Ovary (tissue), 7 donors: ENCODE measurements at regions not wholly inside any gene's neighbourhood (a gene's known extent, or its start where the extent isn't known, plus 50 kb on each side); places are given as distances from the start of the nearest gene placed in this dataset.
A peak's percentile ranks its signal among the peaks of the same experiment; 100 is the strongest.

Experiments used
- DNase-seq, 5 donors: peaks; one replicate each; pipeline ENCODE4 v3.0.0-alpha.2; 2019 to 2020
- H3K27ac ChIP-seq, 2 donors: fragments of 200-600 bp; one replicate each; pipeline versions ENCODE4 v1.5.1 to v1.8.0; 2019 to 2022
- H3K27me3 ChIP-seq: fragments of 200-600 bp; one replicate; pipeline ENCODE4 v1.8.0; 2022
- H3K36me3 ChIP-seq: fragments of 200-600 bp; sonication (generic); one replicate; pipeline ENCODE4 v1.5.1; 2019
- H3K4me1 ChIP-seq: one replicate; pipeline ENCODE4 v1.8.1; 2013; ENCODE audit warnings: mild to moderate bottlenecking, moderate library complexity; ENCODE audit not compliant: insufficient read depth
- H3K4me3 ChIP-seq: fragments of 200-600 bp; sonication (generic); one replicate; pipeline ENCODE4 v1.5.1; 2017
- H3K9me3 ChIP-seq, 2 donors: fragments of 200-600 bp in 1 of 2; sonication (generic) in 1 of 2; one replicate each; pipeline versions ENCODE4 v1.5.1 to v1.8.1; 2013 to 2019; ENCODE audit warnings: mild to moderate bottlenecking in 1 of 2, moderate library complexity in 1 of 2
- CTCF ChIP-seq, 3 donors: fragments of 450-650 bp in 2 of 3; fragments of 200-600 bp in 1 of 3; IDR thresholded peaks; one replicate each; pipeline versions ENCODE4 v1.5.1 to v1.8.0; 2016 to 2022; ENCODE audit warnings: antibody characterized with exemption in 3 of 3, mild to moderate bottlenecking in 1 of 3
- EP300 ChIP-seq: sonication (generic); formaldehyde crosslinking; IDR thresholded peaks from one replicate; pipeline ENCODE4 v1.6.1; 2017; ENCODE audit warnings: antibody characterized with exemption
- POLR2A ChIP-seq: fragments of 450-650 bp; IDR thresholded peaks from one replicate; pipeline ENCODE4 v1.6.1; 2017; ENCODE audit warnings: antibody characterized with exemption, mild to moderate bottlenecking, moderate library complexity
- WGBS, 3 donors: extraction: QIAGEN DNeasy Blood & Tissue Kit in 1 of 3; methylation state at CpG; one replicate each; pipeline versions ENCODE4 v1.1.5 to v1.1.7; 2013 to 2017; 5-methylcytosine and 5-hydroxymethylcytosine counted together
- intact Hi-C, 4 donors: fragments of 100-400 bp; cut with DNase I; formaldehyde crosslinking; loops; one replicate each; pipeline versions ENCODE4 v1.11.0 to v1.15.1; 2022 to 2023
- donor health status: DM: no; HTN: no; CAD: no; lungs with moderate emphysema.
- donor health status: DM: no; HTN: no; CAD: no.
- donor health status: Bipolar disorder and iron deficiency.
- donor health status: DM: no; HTN: no; CAD: no.
- donor health status: DM: yes; HTN: yes; CAD: no.

- Histone ChIP-seq H3K4me3 (no peak overlapping the region), H3K36me3 (no peaks in the 10 kb centered on the region), H3K27ac (peak overlapping the region in 1 of 2 donors; percentile 41), H3K4me1 (peaks cover 2% of the 10 kb centered on the region), H3K27me3 (no peaks in the 10 kb centered on the region), H3K9me3 (no peaks in the 10 kb centered on the region)
- intact Hi-C loops, result loop anchor here (2.0 to 10.0 kb wide), 4 partner anchors 252 to 259 kb away; partner anchors contain the start of gene MEIS1 (in 1 of the 4)
- TF ChIP-seq EP300 (no peak), POLR2A (no peak), CTCF (IDR thresholded peaks at IDR 0.05) (no peak)
- 40 to 68% (median 67%) methylated on average over 7 of the region's 7 CpGs for WGBS, 3 donors
- no peak for DNase-seq
Observed at GRCh38 chr2:66696374-66696773, 261.4 kb downstream of the MEIS1 start.

- Histone ChIP-seq H3K4me3 (no peak overlapping the region), H3K27me3 (no peaks in the 10 kb centered on the region), H3K36me3 (no peaks in the 10 kb centered on the region), H3K9me3 (no peaks in the 10 kb centered on the region), H3K4me1 (peaks cover 4% of the 10 kb centered on the region), H3K27ac (peak overlapping the region in 1 of 2 donors; percentile 0)
- no peak for DNase-seq
- intact Hi-C loops, result loop anchor here (2.0 to 10.0 kb wide), 4 partner anchors 252 to 260 kb away; partner anchors contain the start of gene MEIS1 (in 1 of the 4)
- TF ChIP-seq CTCF (IDR thresholded peaks at IDR 0.05), result no peak
- no peak for TF ChIP-seq EP300
- TF ChIP-seq POLR2A, result no peak
- 25 to 40% (median 40%) methylated on average over 4 of the region's 4 CpGs for WGBS, 3 donors
Observed at GRCh38 chr2:66696886-66697285, 262.0 kb downstream of the MEIS1 start.

- Histone ChIP-seq H3K4me3 (peak overlapping the region; percentile 9), H3K9me3 (no peaks in the 10 kb centered on the region), H3K27ac (peak overlapping the region in 1 of 2 donors; percentile 0), H3K27me3 (no peaks in the 10 kb centered on the region), H3K36me3 (no peaks in the 10 kb centered on the region), H3K4me1 (peaks cover 4% of the 10 kb centered on the region)
- WGBS, 3 donors, result 20 to 53% (median 45%) methylated on average over 4 of the region's 4 CpGs
- intact Hi-C loops, result loop anchor here (2.0 to 10.0 kb wide), 4 partner anchors 253 to 260 kb away; partner anchors contain the start of gene MEIS1 (in 1 of the 4)
- TF ChIP-seq EP300, result no peak
- TF ChIP-seq POLR2A, result no peak
- TF ChIP-seq CTCF (IDR thresholded peaks at IDR 0.05), result no peak
- DNase-seq, result no peak
Observed at GRCh38 chr2:66697366-66697765, 262.4 kb downstream of the MEIS1 start.

- intact Hi-C loops, result loop anchor here in 3 of 4 donors (5.0 to 10.0 kb wide), 3 partner anchors 253 to 261 kb away; partner anchors contain the start of gene MEIS1 (in 1 of the 3)
- DNase-seq, result no peak
- no peaks in the 10 kb centered on the region for H3K27me3 ChIP-seq
- peak overlapping the region in 1 of 2 donors; percentile 0 for H3K27ac ChIP-seq
- TF ChIP-seq CTCF (IDR thresholded peaks at IDR 0.05) (no peak), EP300 (no peak), POLR2A (no peak)
- no peaks in the 10 kb centered on the region for H3K9me3 ChIP-seq
- peaks cover 4% of the 10 kb centered on the region for H3K4me1 ChIP-seq
- H3K4me3 ChIP-seq, result peak overlapping the region; percentile 19
- H3K36me3 ChIP-seq, result no peaks in the 10 kb centered on the region
- 39 to 83% (median 83%) methylated on average over 3 of the region's 3 CpGs for WGBS, 3 donors
Observed at GRCh38 chr2:66698091-66698490, 263.2 kb downstream of the MEIS1 start.
